Skeletal muscle satellite cell (primary cell): ENCODE measurements at regions not wholly inside any gene's neighbourhood (a gene's known extent, or its start where the extent isn't known, plus 50 kb on each side); places are given as distances from the start of the nearest gene placed in this dataset.

ENCODE experiments used
- H3K27me3 ChIP-seq: 2 replicates; pipeline ENCODE4 v1.7.0; 2013; ENCODE audit warnings: low read length; ENCODE audit not compliant: control insufficient read depth, insufficient read depth
- H3K36me3 ChIP-seq: 2 replicates; pipeline ENCODE4 v1.7.0; 2013; ENCODE audit warnings: mild to moderate bottlenecking, control low read depth, low read length; ENCODE audit not compliant: insufficient read depth
- H3K4me1 ChIP-seq: 2 replicates; pipeline ENCODE4 v1.7.0; 2013; ENCODE audit warnings: low read length; ENCODE audit not compliant: control insufficient read depth, insufficient read depth
- H3K4me2 ChIP-seq: 2 replicates; pipeline ENCODE4 v1.7.0; 2013; ENCODE audit warnings: mild to moderate bottlenecking, low read length
- H3K4me3 ChIP-seq: 2 replicates; pipeline ENCODE4 v1.7.0; 2013; ENCODE audit warnings: low read length
- H3K9ac ChIP-seq: 2 replicates; pipeline ENCODE4 v1.7.0; 2013; ENCODE audit warnings: mild to moderate bottlenecking, low read depth, low read length, moderate library complexity
- H3K9me3 ChIP-seq: replicated peaks from 2 replicates; pipeline ENCODE4 v1.7.0; 2013; ENCODE audit warnings: mild to moderate bottlenecking, control low read depth, low read length

- Histone ChIP-seq H3K9me3 (no peaks in the 10 kb centered on the region), H3K4me2 (no peak overlapping the region), H3K4me1 (no peaks in the 10 kb centered on the region), H3K9ac (no peak overlapping the region), H3K27me3 (no peaks in the 10 kb centered on the region), H3K4me3 (no peak overlapping the region), H3K36me3 (no peaks in the 10 kb centered on the region)
Observed at GRCh38 chr1:164265232-164265631, 293.8 kb upstream of the PBX1 start.

GRCh38 chr1:164272156-164272555 lies 286.8 kb upstream of the PBX1 start:
- Histone ChIP-seq H3K4me2 (no peak overlapping the region), H3K9ac (no peak overlapping the region), H3K27me3 (no peaks in the 10 kb centered on the region), H3K36me3 (no peaks in the 10 kb centered on the region), H3K4me3 (no peak overlapping the region), H3K9me3 (no peaks in the 10 kb centered on the region), H3K4me1 (no peaks in the 10 kb centered on the region)

DNA sequence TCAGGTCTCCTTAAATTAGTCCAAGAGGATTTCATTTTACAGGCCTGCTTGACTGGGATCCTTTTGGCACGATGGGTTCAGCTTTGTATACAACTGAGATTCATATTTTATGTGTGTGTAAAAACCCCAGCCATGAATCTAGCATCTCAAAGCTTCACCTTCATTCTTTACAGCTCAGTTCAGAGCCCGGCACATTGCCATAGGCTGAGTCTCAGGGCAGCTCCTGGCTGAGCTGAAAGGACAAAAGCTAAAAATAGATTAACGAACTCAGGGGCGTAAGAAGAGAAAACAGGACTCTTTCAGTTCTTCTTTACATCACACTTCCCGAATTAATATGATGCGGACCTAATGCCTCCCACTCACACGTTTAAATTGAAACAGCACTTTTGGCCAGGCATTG lies 262.8 kb upstream of the PBX1 start:
- H3K4me2 ChIP-seq: no peak overlapping the region
- H3K9ac ChIP-seq: no peak overlapping the region
- H3K4me1 ChIP-seq: no peaks in the 10 kb centered on the region
- no peaks in the 10 kb centered on the region for H3K27me3 ChIP-seq
- H3K36me3 ChIP-seq: no peaks in the 10 kb centered on the region
- H3K9me3 ChIP-seq: no peaks in the 10 kb centered on the region
- H3K4me3 ChIP-seq: no peak overlapping the region

DNA sequence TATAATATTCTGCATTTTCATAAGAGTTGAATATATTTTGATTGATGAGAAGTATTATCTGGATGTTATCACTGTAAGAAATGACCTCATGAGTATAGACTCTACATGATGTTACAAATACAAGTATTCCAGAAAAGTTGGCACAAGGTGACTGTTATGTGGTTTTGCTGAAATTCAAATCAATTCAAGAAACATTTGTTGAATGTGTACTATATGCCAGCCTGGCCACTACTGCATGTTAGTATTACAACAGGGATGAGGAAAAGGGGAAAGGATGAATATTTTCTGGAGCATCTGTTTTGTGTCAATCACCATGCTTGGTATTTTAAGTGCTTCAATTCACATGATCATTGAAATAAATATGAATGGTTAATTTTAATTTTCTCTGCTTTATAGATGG lies 250.9 kb upstream of the PBX1 start:
- no peaks in the 10 kb centered on the region for H3K9me3 ChIP-seq
- no peaks in the 10 kb centered on the region for H3K36me3 ChIP-seq
- peaks cover 18% of the 10 kb centered on the region for H3K4me1 ChIP-seq
- no peak overlapping the region for H3K9ac ChIP-seq
- no peak overlapping the region for H3K4me2 ChIP-seq
- no peaks in the 10 kb centered on the region for H3K27me3 ChIP-seq
- H3K4me3 ChIP-seq: no peak overlapping the region

DNA sequence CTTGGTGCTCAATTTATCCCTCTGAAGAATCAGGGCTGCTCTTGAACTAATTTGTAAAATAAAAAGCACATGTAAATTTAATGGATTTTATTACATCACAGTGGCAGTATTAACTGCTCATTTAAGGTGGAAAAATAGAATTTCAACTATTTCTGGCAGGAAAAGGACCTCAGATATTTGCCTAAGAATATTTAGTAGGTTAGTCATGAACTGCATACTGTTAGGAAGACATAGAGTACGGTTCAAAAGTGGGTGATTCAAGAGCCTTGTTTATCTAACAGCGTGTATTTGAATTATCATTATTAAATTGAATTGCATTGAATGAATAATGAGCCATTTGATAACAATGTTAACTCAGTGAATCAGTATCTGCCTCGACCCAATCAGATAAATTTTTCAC lies 248.8 kb upstream of the PBX1 start:
- Histone ChIP-seq H3K9me3 (no peaks in the 10 kb centered on the region), H3K27me3 (no peaks in the 10 kb centered on the region), H3K36me3 (no peaks in the 10 kb centered on the region), H3K9ac (no peak overlapping the region), H3K4me3 (no peak overlapping the region), H3K4me2 (peak overlapping the region; percentile 8), H3K4me1 (peaks cover 18% of the 10 kb centered on the region)

- Histone ChIP-seq H3K36me3 (no peaks in the 10 kb centered on the region), H3K9ac (no peak overlapping the region), H3K4me3 (no peak overlapping the region), H3K4me2 (no peak overlapping the region), H3K27me3 (no peaks in the 10 kb centered on the region), H3K4me1 (peaks cover 18% of the 10 kb centered on the region), H3K9me3 (no peaks in the 10 kb centered on the region)
Observed at GRCh38 chr1:164311377-164311776, 247.6 kb upstream of the PBX1 start.

DNA sequence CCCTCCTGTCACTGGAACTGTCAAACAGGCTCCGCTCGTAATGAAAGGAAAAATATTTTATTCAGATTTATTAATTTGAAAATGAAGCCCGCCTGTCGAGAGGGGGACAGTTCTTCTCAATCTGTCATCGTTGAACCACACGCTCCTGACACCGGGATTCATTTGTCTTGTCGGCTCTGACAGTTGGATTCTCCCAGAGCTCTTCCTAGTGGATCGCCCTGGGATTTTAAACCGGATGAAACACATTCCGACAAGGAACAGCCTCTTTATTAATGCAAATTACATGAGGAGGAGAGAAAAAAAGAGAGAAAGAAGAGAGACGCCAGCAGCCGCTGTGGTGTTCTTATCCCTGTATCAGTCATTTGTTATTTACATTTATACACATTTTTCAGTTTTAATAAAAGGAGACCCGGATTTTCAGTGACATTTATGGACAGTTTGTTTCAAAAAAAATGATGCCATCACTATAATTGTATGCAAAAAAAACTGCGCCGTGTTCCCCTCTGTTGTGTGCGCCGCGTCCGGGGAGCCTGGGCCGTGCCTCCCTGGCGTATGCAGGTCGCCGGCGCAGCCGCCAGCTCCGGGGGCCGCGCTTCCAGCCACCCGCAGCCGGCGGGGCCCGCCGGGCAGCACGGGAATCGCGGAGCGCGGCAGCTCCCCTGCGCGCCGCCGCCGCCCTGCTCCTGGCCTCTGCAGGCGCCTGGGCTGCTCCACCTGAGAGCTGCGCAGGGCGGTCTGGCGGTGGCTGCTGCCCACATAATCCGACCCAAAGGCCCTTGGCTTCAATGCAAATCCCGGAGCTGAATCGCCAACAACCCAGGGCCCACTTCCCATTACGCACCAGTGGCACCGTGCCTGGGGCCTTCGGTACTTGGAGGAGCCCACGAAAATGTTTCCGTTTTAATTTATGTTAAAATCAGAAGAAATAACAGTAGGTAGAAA lies 237.9 kb upstream of the PBX1 start:
- Histone ChIP-seq H3K4me1 (peaks cover 3% of the 10 kb centered on the region), H3K9me3 (no peaks in the 10 kb centered on the region), H3K27me3 (no peaks in the 10 kb centered on the region), H3K4me3 (peak overlapping the region; percentile 72), H3K36me3 (no peaks in the 10 kb centered on the region), H3K4me2 (peak overlapping the region; percentile 93), H3K9ac (peak overlapping the region; percentile 64)

DNA sequence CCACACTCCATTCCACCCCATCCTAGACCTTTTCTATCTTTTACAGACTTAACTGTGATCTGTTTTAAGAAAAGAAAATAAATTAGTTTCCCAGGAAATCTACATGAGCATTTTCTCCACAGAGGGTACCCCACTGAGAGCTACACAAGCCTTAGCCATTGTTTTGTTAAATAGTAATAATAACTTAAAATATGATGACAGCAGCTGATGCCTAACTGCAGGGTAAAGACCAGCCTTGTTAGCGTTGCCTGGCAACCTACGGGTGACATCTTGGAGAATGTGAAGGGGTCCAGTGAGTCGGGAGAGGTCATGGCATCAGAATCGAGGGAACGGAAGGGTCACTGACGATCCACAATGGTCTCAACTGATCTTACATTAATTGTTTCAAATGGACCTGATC lies 233.2 kb upstream of the PBX1 start:
- Histone ChIP-seq H3K27me3 (no peaks in the 10 kb centered on the region), H3K9me3 (no peaks in the 10 kb centered on the region), H3K4me2 (no peak overlapping the region), H3K4me3 (no peak overlapping the region), H3K4me1 (peaks cover 2% of the 10 kb centered on the region), H3K9ac (no peak overlapping the region), H3K36me3 (no peaks in the 10 kb centered on the region)

DNA sequence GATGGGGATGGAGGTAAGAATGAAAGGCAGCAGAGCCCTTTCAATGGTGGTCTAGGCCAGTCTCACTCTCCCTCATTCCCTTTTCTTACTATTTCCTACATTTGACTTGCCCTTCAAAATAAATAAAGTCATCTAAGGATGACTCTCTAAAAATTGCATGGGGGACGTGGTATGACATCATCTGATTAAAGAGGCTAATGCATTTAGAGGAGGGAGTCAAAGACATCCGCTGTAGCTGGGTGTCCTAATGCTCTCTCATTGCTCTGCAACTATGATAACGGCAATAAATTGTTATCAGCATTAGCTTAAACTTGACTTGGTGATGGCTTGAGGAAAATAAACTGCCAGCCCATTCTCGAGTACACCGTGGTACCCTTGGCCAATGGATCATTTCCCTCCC lies 225.6 kb upstream of the PBX1 start:
- no peak overlapping the region for H3K4me2 ChIP-seq
- H3K4me1 ChIP-seq: no peaks in the 10 kb centered on the region
- no peaks in the 10 kb centered on the region for H3K27me3 ChIP-seq
- H3K9me3 ChIP-seq: no peaks in the 10 kb centered on the region
- H3K36me3 ChIP-seq: no peaks in the 10 kb centered on the region
- no peak overlapping the region for H3K9ac ChIP-seq
- H3K4me3 ChIP-seq: no peak overlapping the region

GRCh38 chr1:164337394-164337793 lies 221.6 kb upstream of the PBX1 start:
- no peak overlapping the region for H3K9ac ChIP-seq
- no peaks in the 10 kb centered on the region for H3K4me1 ChIP-seq
- no peaks in the 10 kb centered on the region for H3K27me3 ChIP-seq
- H3K4me2 ChIP-seq: no peak overlapping the region
- H3K36me3 ChIP-seq: no peaks in the 10 kb centered on the region
- H3K4me3 ChIP-seq: no peak overlapping the region
- H3K9me3 ChIP-seq: no peaks in the 10 kb centered on the region

DNA sequence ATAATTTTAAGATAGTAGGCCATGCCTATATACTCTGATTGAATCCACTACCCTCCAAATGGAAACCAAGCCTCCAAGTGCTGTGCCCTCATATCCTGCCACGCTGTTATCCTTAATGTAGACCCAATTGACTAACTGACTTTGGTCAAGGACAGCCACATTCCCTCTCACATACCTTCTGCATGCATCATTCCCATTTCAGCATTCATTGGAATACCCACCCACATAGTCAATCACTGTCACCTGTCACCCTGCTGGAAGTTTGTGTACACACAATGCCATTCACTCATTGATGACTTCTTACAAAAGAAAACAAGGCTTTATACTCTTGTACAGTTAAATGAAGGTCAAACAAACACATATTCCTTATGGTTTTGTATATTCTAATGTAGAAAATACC lies 221.1 kb upstream of the PBX1 start:
- Histone ChIP-seq H3K9me3 (no peaks in the 10 kb centered on the region), H3K36me3 (no peaks in the 10 kb centered on the region)

GRCh38 chr1:164343189-164343588 lies 215.8 kb upstream of the PBX1 start:
- no peaks in the 10 kb centered on the region for H3K9me3 ChIP-seq
- H3K4me2 ChIP-seq: no peak overlapping the region
- no peak overlapping the region for H3K9ac ChIP-seq
- H3K36me3 ChIP-seq: no peaks in the 10 kb centered on the region
- no peak overlapping the region for H3K4me3 ChIP-seq
- H3K27me3 ChIP-seq: no peaks in the 10 kb centered on the region
- no peaks in the 10 kb centered on the region for H3K4me1 ChIP-seq

More for the DNA sequence above, 221.1 kb upstream of the PBX1 start:
- Histone ChIP-seq H3K4me1 (no peaks in the 10 kb centered on the region), H3K4me3 (no peak overlapping the region), H3K4me2 (no peak overlapping the region), H3K9ac (no peak overlapping the region), H3K27me3 (no peaks in the 10 kb centered on the region)
